ENCODE measurements at regions not wholly inside any gene's neighbourhood (a gene's known extent, or its start where the extent isn't known, plus 50 kb on each side); places are given as distances from the start of the nearest gene placed in this dataset.
"Not testable (repeated sequence)": the region's sequence is repeated elsewhere in the genome, so short reads cannot be mapped to it uniquely, and the experiment has no call there.

- H3K9me3 Mint-ChIP-seq: no peaks in the 10 kb centered on the region
- H3K4me3 Mint-ChIP-seq: no peak overlapping the region
- H3K27ac Mint-ChIP-seq: peak overlapping the region in 1 of 3 donors; percentile 2
- peaks cover 2% of the 10 kb centered on the region for H3K36me3 Mint-ChIP-seq
- H3K4me1 Mint-ChIP-seq: peaks cover 0 to 4% (median 0%) of the 10 kb centered on the region in 3 donors
- H3K27me3 Mint-ChIP-seq: no peaks in the 10 kb centered on the region
Measured at GRCh38 chr5:54404568-54404967, 50.9 kb upstream of the HSPB3 start.

- H3K27me3 Mint-ChIP-seq: no peaks in the 10 kb centered on the region
- no peak overlapping the region for H3K4me3 Mint-ChIP-seq
- peaks cover 2% of the 10 kb centered on the region for H3K36me3 Mint-ChIP-seq
- no peaks in the 10 kb centered on the region for H3K9me3 Mint-ChIP-seq
- H3K4me1 Mint-ChIP-seq: peaks cover 0 to 4% (median 0%) of the 10 kb centered on the region in 3 donors
- H3K27ac Mint-ChIP-seq: peak overlapping the region in 1 of 3 donors; percentile 2
Measured at GRCh38 chr5:54403885-54404416, 51.5 kb upstream of the HSPB3 start.

DNA sequence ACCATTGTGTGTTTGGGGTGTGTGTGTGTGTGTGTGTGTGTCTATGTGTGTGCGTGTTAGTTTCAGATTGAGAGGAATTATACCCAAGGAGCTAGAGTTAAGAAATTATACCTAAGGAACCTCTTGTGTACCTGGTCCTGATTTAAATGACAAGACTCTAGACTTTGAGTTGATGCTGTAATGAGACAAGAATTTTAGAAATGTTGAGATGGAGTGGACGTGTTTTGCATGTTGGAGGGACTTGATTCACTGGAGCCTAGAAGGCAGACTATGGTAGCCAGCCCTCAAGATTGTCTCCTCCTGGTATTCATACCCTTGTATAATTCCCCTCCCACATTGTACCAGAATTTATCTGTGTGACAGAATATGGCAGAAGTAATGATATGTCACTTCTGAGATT, 52.4 kb upstream of the HSPB3 start:
- Mint-ChIP-seq H3K27ac (no peak overlapping the region), H3K9me3 (no peaks in the 10 kb centered on the region), H3K4me3 (no peak overlapping the region), H3K27me3 (peaks cover 1% of the 10 kb centered on the region), H3K4me1 (peaks cover 0 to 4% (median 0%) of the 10 kb centered on the region in 3 donors), H3K36me3 (peaks cover 2% of the 10 kb centered on the region)

DNA sequence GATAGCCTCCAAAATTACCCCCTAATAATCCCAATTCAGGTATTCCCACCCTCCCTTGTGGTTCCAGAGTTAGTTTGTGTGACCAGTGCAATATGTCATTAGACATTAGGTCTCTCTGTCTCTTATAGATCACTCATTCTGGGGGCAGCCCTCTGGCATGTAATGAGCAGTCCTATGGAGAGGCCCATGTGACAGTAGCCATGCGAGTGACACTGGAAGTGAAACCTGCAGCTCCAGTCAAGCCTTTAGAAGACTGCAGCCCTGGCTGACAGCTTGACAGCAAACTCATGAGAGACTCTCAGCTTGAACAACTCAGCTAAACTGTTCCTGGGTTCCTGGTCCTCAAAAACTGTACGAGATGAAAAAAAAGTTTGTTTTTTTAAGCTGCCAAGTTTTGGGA, 54.0 kb upstream of the HSPB3 start:
- Mint-ChIP-seq H3K9me3 (no peaks in the 10 kb centered on the region), H3K4me3 (no peak overlapping the region), H3K36me3 (no peaks in the 10 kb centered on the region), H3K27ac (no peak overlapping the region), H3K27me3 (peaks cover 1% of the 10 kb centered on the region), H3K4me1 (peaks cover 0 to 4% (median 0%) of the 10 kb centered on the region in 3 donors)

- no peak overlapping the region for H3K4me3 Mint-ChIP-seq
- no peak overlapping the region for H3K27ac Mint-ChIP-seq
- H3K36me3 Mint-ChIP-seq: no peaks in the 10 kb centered on the region
- peaks cover 3% of the 10 kb centered on the region for H3K27me3 Mint-ChIP-seq
- no peaks in the 10 kb centered on the region for H3K9me3 Mint-ChIP-seq
- H3K4me1 Mint-ChIP-seq: no peaks in the 10 kb centered on the region
Measured at GRCh38 chr5:54398191-54398590, 57.3 kb upstream of the HSPB3 start.

DNA sequence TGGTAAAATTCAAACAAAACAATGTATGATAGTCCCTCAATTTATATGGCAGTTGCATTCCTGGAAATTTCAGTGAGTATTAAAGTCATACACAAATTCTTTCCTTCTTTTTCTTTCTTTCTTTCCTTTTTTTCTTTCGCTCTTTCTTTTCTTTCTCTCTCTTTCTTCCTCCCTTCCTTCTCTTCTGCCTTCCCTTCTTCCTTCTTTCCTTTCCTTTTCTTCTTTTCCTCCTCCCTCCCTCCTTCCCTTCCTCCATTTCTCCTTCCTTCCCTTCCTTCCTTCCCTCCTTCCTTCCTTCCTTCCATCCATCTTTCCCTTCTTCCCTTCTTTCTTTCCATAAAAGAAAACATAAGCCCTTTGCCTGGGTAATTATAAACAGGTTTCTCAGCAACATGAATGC, 58.1 kb upstream of the HSPB3 start:
- no peak overlapping the region for H3K4me3 Mint-ChIP-seq
- H3K27me3 Mint-ChIP-seq: peaks cover 3% of the 10 kb centered on the region
- no peak overlapping the region for H3K27ac Mint-ChIP-seq
- no peaks in the 10 kb centered on the region for H3K36me3 Mint-ChIP-seq
- H3K9me3 Mint-ChIP-seq: peaks cover 0 to 3% (median 0%) of the 10 kb centered on the region in 3 donors
- no peaks in the 10 kb centered on the region for H3K4me1 Mint-ChIP-seq

DNA sequence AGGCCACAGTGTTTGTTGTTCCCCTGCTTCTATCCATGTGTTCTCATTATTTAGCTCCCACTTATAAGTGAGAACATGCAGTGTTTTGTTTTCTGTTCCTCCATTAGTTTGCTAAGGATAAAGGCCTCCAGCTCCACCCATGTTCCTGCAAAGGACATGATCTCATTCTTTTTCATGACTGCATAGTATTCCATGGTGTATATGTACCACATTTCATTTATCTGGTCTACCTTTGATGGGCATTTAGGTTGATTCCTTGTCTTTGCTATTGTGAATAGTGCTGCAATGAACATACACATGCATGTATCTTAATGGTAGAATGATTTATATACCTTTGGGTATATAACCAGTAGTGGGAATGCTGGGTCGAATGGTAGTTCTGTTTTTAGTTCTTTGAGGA, 62.5 kb upstream of the HSPB3 start:
- not testable (repeated sequence) for H3K27me3 Mint-ChIP-seq, H3K27ac Mint-ChIP-seq, H3K4me1 Mint-ChIP-seq, H3K9me3 Mint-ChIP-seq, H3K36me3 Mint-ChIP-seq, H3K4me3 Mint-ChIP-seq

- peaks cover 7% of the 10 kb centered on the region for H3K27me3 Mint-ChIP-seq
Measured at GRCh38 chr5:54390539-54391031, 64.9 kb upstream of the HSPB3 start.

DNA sequence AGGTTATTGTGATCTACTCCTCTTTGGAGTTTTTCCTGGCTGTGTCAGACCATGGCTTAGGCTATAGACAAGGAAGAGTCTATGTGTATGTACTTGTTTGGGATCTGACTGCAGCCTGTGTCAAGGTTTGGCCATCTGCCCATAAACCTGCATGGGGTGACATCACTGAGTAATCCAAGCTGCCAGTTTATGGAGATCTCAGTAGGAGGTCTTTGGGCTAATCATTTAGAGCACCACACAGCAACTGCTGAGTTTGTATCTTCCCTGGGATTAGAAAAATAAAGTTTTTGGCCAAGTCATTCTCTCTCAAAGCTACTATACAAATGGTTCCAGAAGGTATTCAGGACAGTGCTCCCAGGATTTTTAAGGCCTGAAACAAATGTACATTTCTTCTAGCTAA, 65.5 kb upstream of the HSPB3 start:
- peaks cover 0 to 3% (median 0%) of the 10 kb centered on the region in 3 donors for H3K9me3 Mint-ChIP-seq
- peaks cover 8% of the 10 kb centered on the region for H3K27me3 Mint-ChIP-seq
- H3K4me1 Mint-ChIP-seq: no peaks in the 10 kb centered on the region
- no peak overlapping the region for H3K27ac Mint-ChIP-seq
- H3K36me3 Mint-ChIP-seq: no peaks in the 10 kb centered on the region
- no peak overlapping the region for H3K4me3 Mint-ChIP-seq

More at GRCh38 chr5:54390539-54391031, 64.9 kb upstream of the HSPB3 start:
- H3K36me3 Mint-ChIP-seq: no peaks in the 10 kb centered on the region
- no peak overlapping the region for H3K27ac Mint-ChIP-seq
- no peak overlapping the region for H3K4me3 Mint-ChIP-seq
- H3K4me1 Mint-ChIP-seq: no peaks in the 10 kb centered on the region
- H3K9me3 Mint-ChIP-seq: peaks cover 0 to 3% (median 0%) of the 10 kb centered on the region in 3 donors

- not testable (repeated sequence) for H3K4me1 Mint-ChIP-seq, H3K27me3 Mint-ChIP-seq, H3K27ac Mint-ChIP-seq, H3K4me3 Mint-ChIP-seq, H3K9me3 Mint-ChIP-seq, H3K36me3 Mint-ChIP-seq
Measured at GRCh38 chr5:54389399-54389798, 66.1 kb upstream of the HSPB3 start.

- Mint-ChIP-seq H3K4me3 (no peak overlapping the region), H3K36me3 (no peaks in the 10 kb centered on the region), H3K4me1 (no peaks in the 10 kb centered on the region), H3K27me3 (peaks cover 6% of the 10 kb centered on the region), H3K27ac (no peak overlapping the region), H3K9me3 (peaks cover 0 to 3% (median 0%) of the 10 kb centered on the region in 3 donors)
Measured at GRCh38 chr5:54388811-54389210, 66.7 kb upstream of the HSPB3 start.

- Mint-ChIP-seq H3K27me3 (peaks cover 8% of the 10 kb centered on the region), H3K36me3 (no peaks in the 10 kb centered on the region), H3K4me3 (no peak overlapping the region), H3K9me3 (peaks cover 0 to 3% (median 0%) of the 10 kb centered on the region in 3 donors), H3K27ac (no peak overlapping the region), H3K4me1 (no peaks in the 10 kb centered on the region)
Measured at GRCh38 chr5:54388409-54388808, 67.1 kb upstream of the HSPB3 start.

DNA sequence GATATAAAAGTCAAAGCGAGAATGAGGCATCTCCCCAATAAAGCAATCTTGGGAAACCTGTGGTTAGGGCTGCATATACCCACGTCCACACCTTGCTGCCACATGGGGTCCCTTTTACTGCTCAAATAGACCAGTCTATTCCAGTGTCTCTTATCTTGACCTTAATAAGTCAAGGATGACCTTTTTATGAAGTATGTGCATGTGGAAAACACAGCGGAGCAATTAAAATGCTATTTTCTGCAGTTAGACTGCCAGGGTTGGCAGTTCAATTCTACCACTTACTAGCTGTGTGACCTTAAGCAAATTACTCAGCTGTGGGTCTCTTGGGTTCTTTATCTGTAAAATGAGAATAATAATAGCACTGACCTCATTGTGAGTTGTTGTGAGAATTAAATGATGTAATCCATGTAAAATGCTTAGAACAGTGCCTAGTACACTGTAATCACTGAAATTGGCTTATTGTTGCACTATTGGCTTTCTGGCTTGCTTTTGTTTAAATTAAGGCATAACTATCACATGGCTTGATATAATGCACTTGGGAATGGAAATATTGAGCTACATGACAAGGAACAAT, 67.8 kb upstream of the HSPB3 start:
- no peaks in the 10 kb centered on the region for H3K9me3 Mint-ChIP-seq
- H3K4me3 Mint-ChIP-seq: no peak overlapping the region
- no peaks in the 10 kb centered on the region for H3K4me1 Mint-ChIP-seq

DNA sequence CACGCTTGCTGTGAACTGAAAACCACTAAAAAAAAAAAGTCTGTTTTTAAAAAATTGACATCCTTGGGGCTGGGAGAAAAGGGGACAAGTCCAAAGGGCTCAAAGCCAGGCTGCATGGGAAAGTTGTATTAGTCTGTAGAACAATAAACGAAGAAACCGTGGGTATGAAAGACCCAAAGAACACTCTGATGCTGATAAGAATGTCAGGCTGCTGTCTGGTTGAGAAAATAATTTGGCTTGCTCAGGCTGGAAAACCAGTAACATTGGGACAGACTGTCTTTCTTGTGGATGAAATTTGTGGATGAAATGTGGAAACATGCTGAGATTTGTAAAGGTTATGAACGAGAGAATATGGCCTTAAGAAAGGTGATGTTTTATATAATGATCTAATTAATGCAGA, 68.5 kb upstream of the HSPB3 start:
- Mint-ChIP-seq H3K36me3 (no peaks in the 10 kb centered on the region), H3K27me3 (peaks cover 9% of the 10 kb centered on the region), H3K9me3 (no peaks in the 10 kb centered on the region), H3K4me1 (no peaks in the 10 kb centered on the region), H3K27ac (no peak overlapping the region), H3K4me3 (no peak overlapping the region)

More for the DNA sequence above, 67.8 kb upstream of the HSPB3 start:
- Mint-ChIP-seq H3K27me3 (peaks cover 9% of the 10 kb centered on the region), H3K36me3 (no peaks in the 10 kb centered on the region), H3K27ac (no peak overlapping the region)

DNA sequence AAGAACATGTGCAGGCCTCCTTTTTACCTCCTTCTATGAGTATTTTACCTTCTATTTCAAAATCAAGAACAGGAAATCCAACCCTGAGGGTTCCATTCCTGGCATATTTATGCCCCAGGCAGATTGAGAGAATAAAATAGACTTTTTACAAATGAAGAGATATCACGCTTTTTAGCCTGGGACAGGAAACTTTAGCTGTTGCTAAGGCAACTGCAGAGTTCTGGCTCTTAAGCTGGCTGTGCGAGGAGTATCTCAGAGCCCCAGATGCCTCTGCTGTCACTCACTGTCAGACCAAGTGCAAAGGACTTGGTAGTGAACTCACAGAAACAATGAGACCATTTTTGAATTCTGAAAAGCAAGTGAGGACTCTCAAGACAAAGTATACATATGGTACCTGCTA, 69.5 kb upstream of the HSPB3 start:
- Mint-ChIP-seq H3K9me3 (no peaks in the 10 kb centered on the region), H3K4me3 (no peak overlapping the region), H3K27me3 (peaks cover 9% of the 10 kb centered on the region), H3K27ac (no peak overlapping the region), H3K36me3 (no peaks in the 10 kb centered on the region), H3K4me1 (no peaks in the 10 kb centered on the region)

GRCh38 chr5:54384356-54384933, 71.1 kb upstream of the HSPB3 start:
- Mint-ChIP-seq H3K4me3 (no peak overlapping the region), H3K4me1 (no peaks in the 10 kb centered on the region), H3K27ac (no peak overlapping the region), H3K27me3 (peaks cover 9% of the 10 kb centered on the region), H3K36me3 (peaks cover 2% of the 10 kb centered on the region), H3K9me3 (peaks cover 0 to 3% (median 0%) of the 10 kb centered on the region in 3 donors)

Data from IgD-negative memory B cell (primary cell).